ENCODE measurements at regions not wholly inside any gene's neighbourhood (a gene's known extent, or its start where the extent isn't known, plus 50 kb on each side); places are given as distances from the start of the nearest gene placed in this dataset.

GRCh38 chr16:65922923-65923322 lies 443.6 kb upstream of the CDH5 start:
- TF ChIP-seq STAT6 (CRISPR knock-in tag; conservative IDR thresholded peaks at IDR 0.05; ENCODE audit: low read depth) (no peak), ZNF121 (CRISPR knock-in tag; IDR thresholded peaks at IDR 0.05) (no peak), NR1H2 (CRISPR knock-in tag; IDR thresholded peaks at IDR 0.05) (no peak), ZNF232 (CRISPR knock-in tag; IDR thresholded peaks at IDR 0.05) (no peak), CTCF (IDR thresholded peaks at IDR 0.05) (no peak), CREB1 (CRISPR knock-in tag; IDR thresholded peaks at IDR 0.05) (no peak), HMGXB4 (CRISPR knock-in tag; IDR thresholded peaks at IDR 0.05) (no peak), MAX (CRISPR knock-in tag; IDR thresholded peaks at IDR 0.05) (no peak), ATF3 (CRISPR knock-in tag; conservative IDR thresholded peaks at IDR 0.05) (no peak)

All from WTC11 (cell line).